Smooth muscle cell (in vitro differentiated cells): ENCODE measurements at regions not wholly inside any gene's neighbourhood (a gene's known extent, or its start where the extent isn't known, plus 50 kb on each side); places are given as distances from the start of the nearest gene placed in this dataset.

Experiments
- DNase-seq: peaks from one replicate; lab custom pipeline; 2025; ENCODE audit not compliant: unreplicated experiment; lab: John Stamatoyannopoulos, UW
- H2AFZ ChIP-seq: fragments of 200-600 bp; sonication (generic); 2 replicates; pipeline ENCODE4 v1.6.0; 2016; ENCODE audit warnings: antibody characterized with exemption, low read depth, mild to moderate bottlenecking
- H3F3A ChIP-seq: fragments of 200-600 bp; sonication (generic); 2 replicates; pipeline ENCODE4 v1.6.0; 2017; ENCODE audit warnings: antibody characterized with exemption, low read depth
- H3K27ac ChIP-seq: fragments of 200-600 bp; sonication (generic); 2 replicates; pipeline ENCODE4 v1.5.1; 2016; ENCODE audit warnings: low read depth, mild to moderate bottlenecking
- H3K27me3 ChIP-seq: fragments of 200-600 bp; sonication (generic); 2 replicates; pipeline ENCODE4 v1.6.1; 2016; ENCODE audit warnings: low read depth, mild to moderate bottlenecking
- H3K36me3 ChIP-seq: fragments of 200-600 bp; sonication (generic); 2 replicates; pipeline ENCODE4 v1.5.1; 2016; ENCODE audit warnings: low read depth
- H3K4me1 ChIP-seq: fragments of 200-600 bp; sonication (generic); 2 replicates; pipeline ENCODE4 v1.5.1; 2016; ENCODE audit warnings: low read depth
- H3K4me2 ChIP-seq: fragments of 200-600 bp; sonication (generic); 2 replicates; pipeline ENCODE4 v1.6.0; 2016; ENCODE audit warnings: mild to moderate bottlenecking
- H3K4me3 ChIP-seq: fragments of 200-600 bp; sonication (generic); 2 replicates; pipeline ENCODE4 v1.5.1; 2016; ENCODE audit warnings: mild to moderate bottlenecking
- H3K79me2 ChIP-seq: fragments of 200-600 bp; sonication (generic); 2 replicates; pipeline ENCODE4 v1.6.0; 2016; ENCODE audit warnings: low read depth, mild to moderate bottlenecking
- H3K9ac ChIP-seq: fragments of 200-600 bp; sonication (generic); 2 replicates; pipeline ENCODE4 v1.6.0; 2016; ENCODE audit warnings: low read depth
- H3K9me3 ChIP-seq: fragments of 200-600 bp; sonication (generic); replicated peaks from 2 replicates; pipeline ENCODE4 v1.5.1; 2016; ENCODE audit warnings: low read depth
- H4K20me1 ChIP-seq: fragments of 200-600 bp; sonication (generic); 2 replicates; pipeline ENCODE4 v1.6.0; 2016; ENCODE audit warnings: low read depth
- WGBS: methylation state at CpG from one replicate; pipeline ENCODE4 v1.1.7; 2016; ENCODE audit warnings: low lambda C conversion rate; 5-methylcytosine and 5-hydroxymethylcytosine counted together
- TF ChIP-seq, protein P1 (sequence below): fragments of 200-600 bp; sonication (generic); IDR thresholded peaks from 2 replicates; pipeline ENCODE4 v1.5.1; 2017; ENCODE audit warnings: borderline replicate concordance, mild to moderate bottlenecking, antibody characterized with exemption; ENCODE audit not compliant: insufficient read depth, poor library complexity, severe bottlenecking

DNA sequence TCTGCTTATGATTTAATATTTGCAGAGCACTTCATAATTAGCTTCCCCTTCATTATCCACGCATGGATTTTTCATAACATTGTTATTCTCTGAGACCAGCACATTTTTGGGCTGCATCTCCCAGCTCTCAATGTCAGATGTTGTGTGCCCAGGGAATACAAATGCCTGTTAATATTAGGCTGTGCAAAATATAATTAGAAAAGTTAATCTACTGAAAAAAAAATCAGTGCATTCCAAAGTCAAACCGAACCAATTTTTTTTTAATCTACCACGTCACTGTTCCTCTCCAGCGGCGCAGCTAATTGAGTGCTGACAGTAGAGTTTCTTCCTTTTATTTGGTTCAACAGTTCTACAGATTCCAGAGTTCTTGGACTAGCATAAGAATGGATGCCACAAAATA lies 191.0 kb upstream of the RGS6 start:
- DNase-seq: no peak
- no peaks in the 10 kb centered on the region for H3K27me3 ChIP-seq
- no peaks in the 10 kb centered on the region for H3K9me3 ChIP-seq
- H3K36me3 ChIP-seq: peaks cover 5% of the 10 kb centered on the region
- H3K4me1 ChIP-seq: no peaks in the 10 kb centered on the region
- no peak overlapping the region for H3K4me2 ChIP-seq
- no peaks in the 10 kb centered on the region for H3K79me2 ChIP-seq
- WGBS: 88% methylated on average over 5 of the region's 5 CpGs
- no peaks in the 10 kb centered on the region for H4K20me1 ChIP-seq
- H3K4me3 ChIP-seq: no peak overlapping the region
- no peak overlapping the region for H3K27ac ChIP-seq
- no peak overlapping the region for H3K9ac ChIP-seq
- peaks cover 15% of the 10 kb centered on the region for H3F3A ChIP-seq
- TF ChIP-seq, protein P1, sequence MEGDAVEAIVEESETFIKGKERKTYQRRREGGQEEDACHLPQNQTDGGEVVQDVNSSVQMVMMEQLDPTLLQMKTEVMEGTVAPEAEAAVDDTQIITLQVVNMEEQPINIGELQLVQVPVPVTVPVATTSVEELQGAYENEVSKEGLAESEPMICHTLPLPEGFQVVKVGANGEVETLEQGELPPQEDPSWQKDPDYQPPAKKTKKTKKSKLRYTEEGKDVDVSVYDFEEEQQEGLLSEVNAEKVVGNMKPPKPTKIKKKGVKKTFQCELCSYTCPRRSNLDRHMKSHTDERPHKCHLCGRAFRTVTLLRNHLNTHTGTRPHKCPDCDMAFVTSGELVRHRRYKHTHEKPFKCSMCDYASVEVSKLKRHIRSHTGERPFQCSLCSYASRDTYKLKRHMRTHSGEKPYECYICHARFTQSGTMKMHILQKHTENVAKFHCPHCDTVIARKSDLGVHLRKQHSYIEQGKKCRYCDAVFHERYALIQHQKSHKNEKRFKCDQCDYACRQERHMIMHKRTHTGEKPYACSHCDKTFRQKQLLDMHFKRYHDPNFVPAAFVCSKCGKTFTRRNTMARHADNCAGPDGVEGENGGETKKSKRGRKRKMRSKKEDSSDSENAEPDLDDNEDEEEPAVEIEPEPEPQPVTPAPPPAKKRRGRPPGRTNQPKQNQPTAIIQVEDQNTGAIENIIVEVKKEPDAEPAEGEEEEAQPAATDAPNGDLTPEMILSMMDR: no peak
- H2AFZ ChIP-seq: no peak overlapping the region

DNA sequence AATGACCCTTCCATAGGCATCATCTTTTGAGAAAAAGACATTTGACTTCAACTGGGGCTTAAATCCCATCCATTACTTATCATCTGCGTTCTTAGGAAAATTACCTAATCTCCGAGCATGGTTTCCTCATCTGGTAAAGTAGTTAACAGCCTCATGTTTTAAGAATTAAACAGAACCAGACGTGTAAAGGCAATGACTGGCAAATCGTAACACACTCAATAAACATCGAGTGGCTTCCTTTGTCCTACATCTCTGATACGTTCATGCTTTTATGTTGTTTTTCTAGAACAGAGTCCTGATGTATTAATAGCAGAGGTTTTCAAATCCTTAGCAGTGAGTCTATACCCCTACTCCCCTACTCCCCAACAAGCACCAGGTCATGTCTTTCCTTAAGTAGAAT lies 189.7 kb upstream of the RGS6 start:
- DNase-seq: no peak
- no peak overlapping the region for H2AFZ ChIP-seq
- H3K4me2 ChIP-seq: peak overlapping the region; percentile 7
- H4K20me1 ChIP-seq: no peaks in the 10 kb centered on the region
- no peaks in the 10 kb centered on the region for H3K36me3 ChIP-seq
- no peak overlapping the region for H3K27ac ChIP-seq
- no peaks in the 10 kb centered on the region for H3K4me1 ChIP-seq
- 13% methylated on average over 6 of the region's 6 CpGs for WGBS
- H3K9ac ChIP-seq: no peak overlapping the region
- no peaks in the 10 kb centered on the region for H3K27me3 ChIP-seq
- H3F3A ChIP-seq: peaks cover 15% of the 10 kb centered on the region
- no peak overlapping the region for H3K4me3 ChIP-seq
- TF ChIP-seq, protein P1: no peak
- H3K9me3 ChIP-seq: no peaks in the 10 kb centered on the region
- H3K79me2 ChIP-seq: no peaks in the 10 kb centered on the region

DNA sequence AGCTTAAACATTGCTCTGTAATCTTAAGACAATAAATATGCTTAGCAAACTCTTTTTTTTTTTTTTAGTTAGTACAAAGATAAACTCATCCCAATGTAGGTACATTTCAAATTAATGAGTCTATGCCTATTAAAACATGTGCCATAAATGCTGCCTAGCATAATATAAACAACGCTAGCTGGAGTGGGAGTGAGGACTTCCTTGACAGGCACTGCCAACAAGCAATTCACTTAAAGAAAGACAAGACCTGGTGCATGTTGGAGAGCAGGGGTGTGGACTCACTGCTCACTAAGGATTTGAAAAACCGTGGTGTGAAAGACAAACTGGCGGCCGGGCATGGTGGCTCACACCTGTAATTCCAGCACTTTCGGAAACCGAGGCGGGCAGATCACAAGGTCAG lies 187.2 kb upstream of the RGS6 start:
- Histone ChIP-seq H2AFZ (no peak overlapping the region), H3K27me3 (no peaks in the 10 kb centered on the region), H3F3A (peaks cover 7% of the 10 kb centered on the region), H3K9ac (no peak overlapping the region), H3K4me1 (no peaks in the 10 kb centered on the region), H3K4me3 (no peak overlapping the region), H3K79me2 (no peaks in the 10 kb centered on the region), H3K4me2 (no peak overlapping the region), H4K20me1 (no peaks in the 10 kb centered on the region), H3K27ac (no peak overlapping the region), H3K9me3 (no peaks in the 10 kb centered on the region), H3K36me3 (no peaks in the 10 kb centered on the region)
- 95% methylated on average over 7 of the region's 7 CpGs for WGBS
- no peak for DNase-seq
- TF ChIP-seq, protein P1: no peak

GRCh38 chr14:71748196-71748595 lies 184.0 kb upstream of the RGS6 start:
- 100% methylated on average over 1 of the region's 1 CpG for WGBS

More at GRCh38 chr14:71748196-71748595, 184.0 kb upstream of the RGS6 start:
- Histone ChIP-seq H3K4me1 (peaks cover under 1% of the 10 kb centered on the region), H3K9me3 (no peaks in the 10 kb centered on the region), H3F3A (no peaks in the 10 kb centered on the region), H3K27me3 (no peaks in the 10 kb centered on the region), H2AFZ (no peak overlapping the region), H4K20me1 (no peaks in the 10 kb centered on the region), H3K79me2 (no peaks in the 10 kb centered on the region), H3K4me2 (no peak overlapping the region), H3K36me3 (no peaks in the 10 kb centered on the region), H3K9ac (no peak overlapping the region), H3K27ac (no peak overlapping the region), H3K4me3 (no peak overlapping the region)
- DNase-seq: no peak
- TF ChIP-seq, protein P1: no peak
